HG02981 (cell line): ENCODE measurements at regions not wholly inside any gene's neighbourhood (a gene's known extent, or its start where the extent isn't known, plus 50 kb on each side); places are given as distances from the start of the nearest gene placed in this dataset.

ENCODE experiments used
- ATAC-seq: cut with Tn5 transposase; IDR thresholded peaks from one replicate; pipeline ENCODE4 v1.9.1; 2021; ENCODE audit warnings: mild to moderate bottlenecking, moderate library complexity; ENCODE audit not compliant: unreplicated experiment

DNA sequence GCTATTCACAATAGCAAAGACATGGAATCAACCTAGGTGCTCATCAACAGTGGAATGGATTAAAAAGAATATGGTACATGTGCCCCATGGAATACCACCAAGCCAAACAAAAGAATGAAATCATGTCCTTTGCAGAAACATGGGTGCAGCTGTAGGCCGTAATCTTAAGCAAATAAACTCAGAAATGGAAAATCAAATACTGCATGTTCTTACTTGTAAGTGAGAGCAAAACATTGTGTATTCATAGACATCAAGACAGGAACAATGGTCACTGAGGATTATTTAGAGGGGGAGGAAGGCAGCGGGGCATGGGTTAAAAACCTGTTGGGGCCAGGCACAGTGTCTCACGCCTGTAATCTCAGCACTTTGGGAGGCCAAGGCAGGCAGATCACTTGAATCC lies 304.7 kb upstream of the ROBO2 start:
- no peak for ATAC-seq

DNA sequence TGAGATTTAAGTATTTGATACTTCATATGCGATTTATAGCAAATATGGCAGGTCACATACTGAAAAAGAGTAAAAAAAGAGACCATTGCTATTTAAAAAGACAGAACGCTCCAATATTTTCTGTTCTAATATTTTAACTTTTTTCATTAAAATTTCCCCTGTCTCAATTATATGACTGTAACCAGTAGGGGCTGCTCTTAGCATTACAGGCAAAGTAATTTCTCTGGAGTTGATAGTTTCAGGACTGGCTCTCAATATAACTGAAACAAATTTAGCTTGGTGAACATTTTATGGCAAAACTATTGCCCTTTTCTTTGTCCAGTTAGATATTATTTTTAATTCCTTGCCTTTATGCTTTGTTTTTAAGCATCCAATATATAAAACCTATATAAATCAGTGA lies 286.3 kb upstream of the ROBO2 start:
- no peak for ATAC-seq

DNA sequence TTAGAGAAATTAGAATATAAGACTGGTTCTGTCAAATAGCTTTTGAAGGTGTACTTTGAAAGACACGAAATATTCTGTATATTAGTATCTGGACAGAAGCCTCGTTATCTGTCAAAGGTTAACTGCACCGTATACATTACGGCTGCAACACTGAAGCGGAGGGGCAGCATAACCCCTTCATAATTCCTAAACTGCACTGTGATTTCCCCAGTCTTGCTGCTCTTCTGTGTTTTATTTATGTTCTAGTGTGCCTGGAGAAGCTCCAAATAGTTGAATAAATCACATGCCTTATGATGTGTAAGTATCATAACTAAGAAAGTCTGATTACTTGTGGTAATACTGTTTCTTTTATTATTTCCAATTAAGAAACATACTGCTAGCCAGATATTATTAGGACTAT lies 285.7 kb upstream of the ROBO2 start:
- no peak for ATAC-seq

DNA sequence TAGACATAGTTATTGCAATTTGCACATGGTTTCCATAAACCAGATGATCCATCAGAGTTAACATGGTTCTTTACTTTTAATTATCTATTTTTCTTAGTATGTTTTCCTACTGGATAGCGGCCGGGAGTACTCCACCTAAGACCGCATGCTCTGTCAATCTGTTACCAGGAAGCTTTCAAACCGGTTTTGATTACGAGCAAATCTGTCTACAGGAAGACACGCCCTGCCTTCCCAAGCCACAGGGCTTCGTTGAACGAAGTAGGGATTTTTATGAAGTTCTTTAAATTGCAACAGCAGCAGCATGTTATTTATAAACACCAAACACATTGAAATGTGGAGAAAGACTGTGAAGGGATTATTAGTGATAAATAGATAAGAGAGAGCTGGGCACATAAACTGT lies 283.3 kb upstream of the ROBO2 start:
- ATAC-seq: no peak

DNA sequence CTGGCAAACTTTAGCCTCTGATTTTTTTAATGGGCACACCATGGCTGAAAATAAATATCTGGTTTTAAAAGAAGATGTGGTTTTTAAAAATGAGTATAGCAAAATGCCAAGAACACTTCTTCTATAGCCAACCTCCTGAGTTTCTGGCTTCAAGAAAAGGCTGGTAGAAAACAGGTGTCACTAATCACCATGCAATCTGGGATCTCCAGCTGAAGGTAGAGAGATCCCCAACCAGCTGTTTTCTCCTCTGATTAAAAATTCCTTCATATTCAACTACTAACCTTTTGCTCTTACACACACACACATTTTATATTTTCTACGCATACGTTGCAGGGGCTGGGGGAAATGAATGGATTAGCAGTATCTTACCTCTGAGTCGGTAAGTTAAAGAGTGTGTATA lies 279.6 kb upstream of the ROBO2 start:
- no peak for ATAC-seq

DNA sequence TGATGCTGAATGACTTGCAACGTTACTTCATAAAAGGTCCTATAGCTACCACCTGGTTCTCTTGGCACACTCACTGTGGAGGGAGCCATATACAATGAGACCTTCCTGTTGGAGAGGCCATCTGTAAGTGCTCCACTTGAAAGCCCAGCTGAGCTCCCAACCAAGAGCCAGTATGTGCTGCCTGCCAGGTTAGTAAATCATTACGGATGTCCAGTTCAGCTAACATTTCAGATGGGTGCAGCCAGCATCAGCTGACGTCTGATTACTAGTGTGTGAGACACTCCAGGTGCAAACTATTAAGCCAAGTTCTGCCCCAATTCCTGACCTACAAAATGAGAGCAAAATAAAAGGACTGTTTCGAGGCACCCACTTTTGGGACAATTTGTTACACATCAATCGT lies 274.4 kb upstream of the ROBO2 start:
- ATAC-seq: no peak

DNA sequence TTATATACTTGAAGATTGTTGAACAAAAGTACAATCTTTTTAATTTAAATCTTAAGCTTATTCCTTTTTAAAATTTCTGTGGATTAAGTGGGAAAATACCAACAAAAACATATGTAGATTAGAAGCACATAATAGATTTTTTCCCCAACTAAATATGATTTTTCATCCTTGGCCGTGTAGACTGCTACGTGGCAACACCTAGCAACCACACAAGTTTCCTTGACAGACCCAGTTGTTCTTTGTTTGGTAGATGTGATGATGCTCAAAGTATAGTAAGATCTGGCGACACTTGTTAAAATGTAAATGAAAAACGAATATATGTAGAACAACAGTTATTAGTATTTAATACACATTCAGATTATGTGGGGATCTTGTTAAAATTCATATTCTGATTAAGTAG lies 271.0 kb upstream of the ROBO2 start:
- no peak for ATAC-seq

DNA sequence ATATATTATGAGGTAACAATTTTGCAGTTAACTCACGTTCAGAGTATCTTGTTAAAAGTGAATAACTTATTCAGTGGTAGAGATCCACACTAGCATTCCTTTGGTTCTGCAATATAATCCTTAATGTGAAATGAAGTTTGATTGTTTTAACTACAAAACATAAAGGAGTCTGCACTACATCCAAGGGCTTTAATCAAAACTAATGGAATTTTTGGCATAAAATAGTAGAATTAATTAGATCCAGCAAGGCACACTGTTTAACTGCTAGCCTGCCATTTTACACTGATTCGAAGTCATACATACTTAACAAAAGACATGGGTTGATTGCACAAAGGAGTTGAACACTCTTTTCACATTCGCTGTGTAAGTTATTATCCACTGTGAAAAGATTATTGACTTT lies 263.0 kb upstream of the ROBO2 start:
- no peak for ATAC-seq

DNA sequence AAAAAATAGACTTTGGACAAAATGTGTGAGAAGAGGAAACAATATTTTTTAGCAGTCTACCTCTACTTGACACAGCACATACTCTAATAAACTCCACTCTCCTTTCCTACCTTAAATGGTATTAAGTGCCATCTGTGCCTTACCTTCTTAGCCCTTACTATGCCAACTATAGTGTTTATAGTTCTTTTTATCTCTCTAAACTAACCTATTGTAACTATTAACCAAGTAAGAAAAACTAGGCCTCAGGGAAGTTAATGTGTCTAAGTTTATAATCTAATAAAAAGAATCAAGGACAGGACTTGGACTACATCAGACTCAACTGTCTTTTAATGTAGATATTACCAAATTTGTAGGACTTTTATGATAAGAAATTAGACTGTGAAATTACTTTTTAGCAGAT lies 251.7 kb upstream of the ROBO2 start:
- no peak for ATAC-seq

DNA sequence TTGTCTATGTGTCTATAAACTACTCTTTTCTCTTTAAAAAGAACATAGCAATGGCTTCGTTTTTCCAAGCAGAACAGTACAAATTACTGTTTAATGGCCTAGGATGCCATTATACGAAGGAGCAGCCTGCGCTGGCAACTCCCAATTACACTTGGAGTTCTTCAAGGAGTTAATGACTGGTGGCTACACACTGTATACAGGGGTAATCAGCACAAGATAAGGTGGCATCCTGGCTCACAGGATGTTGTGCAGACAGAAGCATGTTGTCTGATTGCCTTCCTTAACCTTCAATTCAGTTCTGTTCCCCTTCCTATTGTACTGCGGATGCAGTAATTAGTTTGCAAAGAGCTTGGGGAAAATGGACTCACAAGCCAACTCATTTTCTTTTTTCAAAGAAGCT lies 250.7 kb upstream of the ROBO2 start:
- ATAC-seq: no peak

DNA sequence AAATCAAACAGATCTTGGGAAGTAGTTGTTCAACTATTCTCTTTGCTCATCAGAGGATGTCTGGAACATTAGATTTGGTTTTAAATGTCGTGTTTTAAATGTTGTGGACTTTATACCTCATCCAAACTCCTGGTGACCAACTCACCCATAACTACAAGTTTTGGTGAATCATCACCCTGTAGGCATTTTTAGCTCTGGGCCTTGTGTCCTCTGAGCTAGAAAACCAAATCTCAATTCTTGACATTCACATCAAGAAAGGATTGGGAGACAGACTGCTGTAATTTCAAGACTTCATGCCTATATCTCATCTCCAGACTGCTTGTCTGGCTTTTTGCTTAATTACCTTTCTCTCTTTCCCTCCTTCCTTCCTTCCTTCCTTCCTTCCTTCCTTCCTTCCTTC lies 228.5 kb upstream of the ROBO2 start:
- ATAC-seq: no peak

DNA sequence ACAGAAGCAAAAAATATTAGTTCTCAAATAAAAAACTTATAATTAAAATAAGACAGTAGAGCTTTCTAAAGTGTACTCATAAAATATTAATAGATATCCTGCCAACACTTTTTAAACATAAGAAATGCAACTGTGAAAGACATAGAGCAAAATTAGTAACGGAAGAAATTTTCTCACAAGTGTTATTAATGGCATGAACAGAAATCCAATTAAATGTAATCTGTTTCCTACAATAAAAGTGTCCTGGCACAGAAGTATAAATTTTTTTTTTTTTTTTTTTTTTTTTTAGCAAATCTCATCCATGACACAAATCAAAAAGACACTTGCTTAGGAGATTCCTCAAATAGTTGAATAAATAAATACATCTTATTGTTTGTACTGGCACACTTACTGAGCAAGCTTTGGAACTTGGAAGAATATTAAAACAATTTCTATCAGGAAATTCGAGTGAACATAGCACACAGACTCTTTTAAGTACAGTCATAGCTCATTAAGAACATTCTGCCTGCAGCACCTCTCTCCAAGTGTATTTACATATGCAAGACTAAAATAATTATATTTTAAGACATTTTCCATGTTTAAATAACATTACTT lies 227.2 kb upstream of the ROBO2 start:
- ATAC-seq: no peak

DNA sequence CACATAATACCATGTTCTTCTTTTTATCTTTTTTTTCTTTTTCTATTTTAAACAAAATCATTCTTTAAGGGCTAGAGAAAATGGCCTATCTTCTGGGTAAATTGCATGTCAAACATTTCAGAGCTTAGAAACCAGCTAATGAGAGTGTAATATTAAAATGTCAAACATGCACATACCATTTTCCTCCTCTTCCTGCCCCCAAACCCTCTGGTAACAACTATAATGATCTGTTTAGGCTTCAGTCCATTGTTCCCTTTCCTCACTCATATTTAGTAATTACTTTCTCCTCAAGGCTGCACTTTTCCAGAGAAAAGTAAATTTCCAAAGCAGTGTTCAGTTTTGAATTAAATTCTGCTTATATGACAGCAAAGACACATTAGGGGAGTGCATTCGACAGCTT lies 224.3 kb upstream of the ROBO2 start:
- no peak for ATAC-seq

DNA sequence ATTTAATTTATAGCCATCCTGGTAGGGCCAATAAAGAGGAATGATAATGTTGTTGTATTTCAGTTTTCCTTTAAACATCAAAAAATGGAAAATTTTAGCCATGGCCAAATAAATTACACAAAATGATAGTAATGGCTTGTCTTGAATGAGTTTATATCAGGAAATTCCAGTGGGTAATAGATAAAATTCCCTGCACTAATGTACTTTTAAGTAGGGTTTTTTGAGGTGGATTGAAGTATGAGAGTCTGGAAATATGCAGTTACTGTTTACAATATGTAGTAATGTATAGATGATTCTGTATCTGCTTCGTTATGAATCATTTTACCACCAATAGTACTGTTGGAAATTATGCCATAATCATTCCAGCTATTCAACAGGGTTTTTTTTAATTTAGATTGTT lies 219.4 kb upstream of the ROBO2 start:
- no peak for ATAC-seq

DNA sequence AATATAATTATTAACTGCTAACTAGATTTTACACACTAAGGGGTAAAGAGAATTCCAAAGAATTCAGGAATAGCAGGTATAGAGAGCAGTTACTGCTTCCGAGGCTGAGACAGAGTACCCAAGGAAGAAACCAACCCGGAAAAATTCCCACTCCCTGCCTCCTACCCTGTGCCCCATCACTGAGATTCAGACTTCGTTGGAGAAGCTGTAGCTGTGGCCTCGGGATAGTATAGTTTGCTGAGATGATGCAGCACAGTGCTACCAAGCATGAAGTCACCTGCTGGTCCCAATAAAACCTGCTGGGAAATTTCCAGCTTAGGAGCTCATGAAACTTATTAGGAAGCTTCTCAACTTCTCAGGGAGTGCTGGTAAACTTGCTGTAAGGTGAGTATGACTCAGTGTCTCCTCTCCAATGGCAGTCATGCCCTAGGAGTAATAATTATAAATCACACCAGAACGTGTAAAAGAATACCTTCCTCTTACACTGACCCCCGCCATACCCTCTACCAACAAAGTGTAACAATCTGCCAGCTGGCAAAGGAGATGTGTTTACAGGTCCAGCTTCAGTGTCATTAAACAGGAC lies 215.2 kb upstream of the ROBO2 start:
- ATAC-seq: no peak

DNA sequence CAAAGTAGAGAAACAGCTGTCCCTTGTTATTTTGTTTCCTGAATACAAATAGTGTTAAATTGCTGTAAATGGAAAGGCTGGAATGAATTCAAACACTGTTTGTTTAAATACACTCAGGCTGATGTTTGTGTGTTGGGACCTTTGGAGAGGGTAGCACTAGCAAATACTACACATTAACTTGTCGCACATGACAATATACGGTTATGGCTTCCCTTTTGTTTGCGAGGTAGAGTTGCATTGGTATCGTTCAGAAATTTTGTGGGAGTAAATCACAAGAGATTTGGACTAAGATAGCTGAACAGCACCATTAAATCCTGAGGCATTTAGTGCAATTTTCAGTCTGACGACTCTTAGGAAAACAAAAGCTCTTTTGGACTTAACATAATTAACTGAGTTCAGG lies 213.0 kb upstream of the ROBO2 start:
- no peak for ATAC-seq

DNA sequence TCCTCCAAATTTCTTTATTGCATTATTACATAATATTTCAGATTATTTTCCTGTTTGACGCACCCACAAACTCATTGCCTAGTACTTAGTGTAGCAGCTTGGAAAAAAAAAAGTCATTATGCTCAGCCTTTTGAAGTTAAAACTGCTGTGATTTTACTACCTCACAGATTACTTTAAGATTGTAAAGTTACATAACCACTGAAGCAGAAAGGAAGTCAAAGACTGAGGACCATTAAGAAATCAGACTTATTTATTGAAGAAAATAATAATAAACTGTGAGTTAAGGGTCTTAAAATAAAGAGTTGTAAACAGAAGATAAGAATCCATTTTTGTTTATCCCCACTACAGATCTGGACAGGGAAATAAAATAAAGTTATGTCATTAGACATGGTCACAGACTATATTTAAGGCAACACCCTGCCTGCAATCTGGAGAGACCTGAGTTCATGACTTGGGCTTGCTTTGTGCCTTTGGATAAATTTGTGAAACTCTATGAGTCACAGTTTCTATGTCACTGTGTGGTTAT lies 212.1 kb upstream of the ROBO2 start:
- ATAC-seq: no peak

DNA sequence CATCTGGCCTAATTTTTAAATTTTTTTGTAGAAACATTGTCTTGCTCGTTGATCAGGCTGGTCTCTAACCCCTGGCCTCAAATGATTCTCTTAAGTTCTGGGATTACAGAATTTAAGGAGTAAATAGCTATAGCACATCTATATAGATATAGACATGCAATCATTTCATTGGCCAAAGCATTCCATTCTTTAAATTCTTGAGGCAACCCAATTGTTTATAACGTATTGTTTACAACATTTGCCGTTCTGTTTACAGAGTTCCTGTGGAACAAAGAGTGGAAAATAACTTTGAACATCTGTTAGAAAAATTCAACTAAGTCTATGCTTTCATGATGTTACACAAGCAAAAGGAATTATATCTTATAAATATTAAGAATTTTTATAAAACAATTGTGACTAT lies 205.2 kb upstream of the ROBO2 start:
- ATAC-seq: no peak

DNA sequence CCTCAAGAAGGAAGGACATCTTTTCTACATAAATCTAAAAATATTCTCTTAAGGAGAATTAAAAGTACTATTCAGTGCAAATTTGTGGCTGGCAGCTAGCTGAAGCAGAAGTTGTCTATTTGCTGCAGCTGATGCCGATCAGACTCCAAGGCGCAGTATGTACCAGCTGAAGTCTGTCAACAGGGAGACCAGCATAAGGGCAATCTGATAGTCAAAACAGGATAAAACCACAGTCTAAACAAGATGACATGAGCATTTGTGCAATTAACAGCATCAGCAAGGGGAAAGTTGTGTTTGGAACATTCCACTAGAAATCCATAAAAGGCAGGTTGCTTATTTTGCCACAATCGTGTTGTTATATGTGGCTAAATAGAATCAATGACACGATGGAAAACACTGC lies 198.2 kb upstream of the ROBO2 start:
- no peak for ATAC-seq

DNA sequence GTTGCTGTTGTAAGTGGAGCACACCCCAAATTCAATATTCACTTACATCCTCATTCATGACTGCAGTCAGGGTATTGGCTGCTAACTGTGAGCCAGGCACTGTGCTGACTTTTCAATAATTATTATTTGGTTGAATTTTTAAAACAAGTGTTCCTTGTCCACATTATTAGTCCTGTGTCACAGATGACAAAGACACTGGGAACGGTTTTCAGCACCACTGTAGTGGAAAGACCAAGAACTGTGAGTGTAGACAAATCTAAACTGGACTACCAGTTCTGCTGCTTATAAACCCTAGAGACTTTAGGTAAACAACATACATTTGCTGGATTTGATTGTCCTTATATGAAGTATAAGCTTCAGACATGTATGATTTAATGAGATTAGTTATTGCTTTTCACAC lies 197.7 kb upstream of the ROBO2 start:
- no peak for ATAC-seq

DNA sequence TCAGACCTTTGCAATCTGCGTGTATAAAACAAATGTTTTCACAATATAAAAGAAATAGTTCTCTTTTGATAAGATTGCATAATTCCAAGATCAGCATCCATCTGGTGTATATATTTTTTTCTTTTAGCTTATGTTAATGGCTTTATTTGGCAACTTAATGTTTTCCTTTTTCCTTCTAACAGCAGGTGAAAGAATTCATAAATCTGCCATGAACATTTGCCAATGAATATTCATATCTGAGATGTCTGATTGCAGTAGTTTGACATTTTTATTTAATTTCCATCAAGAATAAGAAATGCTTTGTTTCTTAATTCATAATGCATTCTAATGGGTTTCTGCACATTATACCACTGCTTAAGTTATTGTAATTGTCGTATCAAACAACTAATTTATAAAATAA lies 184.4 kb upstream of the ROBO2 start:
- ATAC-seq: no peak

DNA sequence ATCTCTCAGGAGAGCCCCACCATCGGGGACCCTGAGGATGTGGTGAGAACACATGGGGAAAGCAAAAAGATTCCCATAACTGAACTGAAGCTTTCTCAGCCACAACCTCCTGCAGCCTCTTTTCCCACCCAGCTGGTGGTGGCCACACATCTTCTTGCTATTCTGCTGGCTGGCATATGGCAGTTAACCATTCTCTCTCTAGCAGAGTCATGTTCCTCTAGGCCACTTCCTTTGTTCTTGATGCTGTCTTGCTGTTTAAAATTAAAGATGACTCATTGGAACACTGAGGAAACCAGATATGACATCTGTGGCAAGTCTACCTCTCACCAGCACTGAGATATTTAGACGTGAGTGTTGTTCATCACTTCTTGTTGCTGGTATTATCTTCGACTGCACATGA lies 180.3 kb upstream of the ROBO2 start:
- peak; percentile 83 for ATAC-seq

DNA sequence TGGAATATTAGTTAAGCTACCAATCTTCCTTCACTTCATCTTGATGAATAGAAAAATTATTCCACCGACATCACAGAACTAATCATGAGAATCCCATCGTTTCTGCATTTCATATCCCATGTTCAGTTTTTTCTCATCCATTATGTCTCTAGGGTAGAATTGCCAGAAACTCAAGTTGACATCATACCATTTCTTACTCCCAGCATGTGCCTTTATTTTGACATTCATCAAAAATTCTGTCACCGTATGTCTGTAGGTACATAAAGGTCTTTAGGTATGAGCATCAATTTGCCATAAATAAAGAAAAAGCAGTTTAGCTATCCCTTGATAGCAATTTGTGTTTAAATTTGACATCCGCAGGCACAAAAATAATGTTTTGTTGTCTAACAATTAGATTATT lies 175.5 kb upstream of the ROBO2 start:
- ATAC-seq: no peak
